Activated CD4-positive, CD25-positive, alpha-beta regulatory T cell (primary cell): ENCODE measurements at regions not wholly inside any gene's neighbourhood (a gene's known extent, or its start where the extent isn't known, plus 50 kb on each side); places are given as distances from the start of the nearest gene placed in this dataset.

ENCODE experiments used
- DNase-seq, 4 experiments: peaks; one replicate each; lab custom pipeline; 2025; lab: John Stamatoyannopoulos, UW

DNA sequence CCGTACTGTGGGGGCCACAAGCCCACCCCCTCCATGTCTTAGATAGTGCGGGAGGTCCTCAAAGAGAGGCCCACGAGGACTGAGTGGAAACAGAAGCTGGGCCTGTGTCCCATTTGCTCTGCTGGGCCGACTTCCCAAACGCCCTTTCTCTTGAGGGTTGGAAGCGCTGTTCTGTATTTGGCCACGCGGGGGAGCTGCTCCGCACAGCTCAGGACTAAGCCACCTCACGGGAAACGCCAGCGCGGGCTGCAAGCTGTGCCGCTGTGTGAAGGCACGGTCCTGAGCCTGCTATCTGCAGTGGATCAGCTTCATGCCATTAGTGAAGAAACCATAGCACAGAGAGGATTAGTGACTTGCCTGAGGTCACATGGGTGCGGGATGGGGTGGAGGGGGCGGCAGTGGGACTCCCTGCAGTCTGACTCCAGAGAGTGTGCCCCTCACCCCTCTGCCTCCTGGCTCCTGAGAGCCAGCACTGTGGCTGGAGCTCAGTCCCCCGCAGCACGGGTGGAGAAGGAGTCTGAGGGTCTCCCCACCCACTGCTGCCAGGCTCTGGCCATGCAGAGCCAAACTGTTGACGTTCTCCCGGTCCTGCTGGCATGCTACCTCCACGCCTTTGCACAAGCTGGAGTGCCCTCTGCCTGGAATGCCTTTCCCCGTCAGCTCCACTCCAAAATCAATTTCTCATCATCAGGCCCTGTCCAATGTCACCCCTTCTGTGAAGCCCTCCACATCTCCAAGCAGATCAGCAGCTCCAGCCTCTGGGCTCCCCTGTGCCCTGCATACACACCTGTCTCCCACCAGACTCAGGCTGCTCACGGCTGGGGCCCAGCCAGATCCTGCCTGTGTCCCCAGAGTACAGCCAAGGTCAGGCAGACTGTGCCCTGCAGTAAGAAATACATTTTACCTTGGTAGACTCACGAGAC, 51.5 kb upstream of the LRRC32 start:
- DNase-seq, result peak; percentile 48 to 73 (median 56)

DNA sequence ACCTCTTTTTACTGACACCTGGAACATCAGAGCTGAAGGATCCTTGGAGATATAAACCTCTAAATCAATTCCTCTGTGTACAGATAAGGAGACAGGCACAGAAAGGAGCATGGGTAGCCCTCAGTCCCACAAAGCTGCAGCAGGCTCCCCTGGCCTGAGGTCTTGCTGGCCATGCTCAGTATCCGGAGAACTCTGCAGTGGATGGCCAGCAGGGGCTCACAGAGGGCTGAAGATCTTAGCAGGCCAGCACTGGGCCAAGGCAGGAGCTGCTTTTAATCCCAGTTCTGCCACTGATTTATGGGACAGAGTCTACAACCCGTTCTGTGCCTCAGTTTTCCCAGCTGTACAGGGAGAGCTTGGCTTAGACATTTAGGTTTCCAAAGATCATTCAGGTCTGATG, 52.6 kb upstream of the LRRC32 start:
- no peak for DNase-seq

DNA sequence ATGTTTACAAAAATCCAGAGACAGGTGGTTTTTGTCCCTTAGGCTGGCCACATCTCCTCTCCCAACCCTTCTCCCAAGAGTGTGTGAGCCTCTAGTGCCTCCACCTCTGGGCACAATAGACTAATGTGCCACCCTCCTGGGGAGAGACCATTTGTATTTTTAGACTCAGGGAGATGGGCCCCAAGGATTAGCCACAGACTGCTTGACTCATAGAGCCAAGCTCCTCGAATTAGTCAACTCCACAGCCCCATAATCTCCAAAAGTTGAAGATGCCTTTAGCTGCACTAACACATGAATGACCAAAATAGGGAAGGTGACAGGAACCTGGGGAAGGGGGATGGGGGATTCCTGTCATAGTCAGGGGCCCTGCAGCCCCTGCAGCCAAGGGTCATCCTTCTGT, 53.0 kb upstream of the LRRC32 start:
- DNase-seq, result no peak

DNA sequence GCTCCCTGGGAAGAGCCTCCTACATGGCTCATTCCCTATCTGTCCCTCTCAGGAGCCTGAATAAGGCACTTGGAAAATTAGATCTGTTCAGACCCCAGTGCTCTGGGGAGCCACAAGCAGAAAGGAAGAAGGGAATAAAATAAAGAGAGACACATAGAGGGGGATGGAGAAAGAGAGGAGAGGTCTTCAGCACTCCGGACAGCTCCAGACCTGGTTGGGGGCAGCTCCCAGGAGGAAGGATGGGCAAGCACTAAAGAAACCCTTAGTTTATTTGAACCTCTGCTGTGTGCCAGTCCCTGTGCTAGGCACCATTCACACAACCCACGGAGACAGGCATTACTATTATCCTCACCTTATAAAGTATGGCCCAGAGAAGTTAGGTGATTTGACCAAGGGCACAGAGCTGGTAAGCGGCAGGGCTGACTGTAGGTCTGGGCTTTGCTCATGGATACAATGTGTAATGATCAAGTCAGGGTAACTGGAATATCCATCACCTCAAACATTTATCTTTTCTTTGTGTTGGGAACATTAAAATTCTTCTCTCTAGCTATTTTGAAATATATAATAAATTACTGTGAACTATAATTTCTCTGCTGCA, 53.7 kb upstream of the LRRC32 start:
- DNase-seq, result no peak

DNA sequence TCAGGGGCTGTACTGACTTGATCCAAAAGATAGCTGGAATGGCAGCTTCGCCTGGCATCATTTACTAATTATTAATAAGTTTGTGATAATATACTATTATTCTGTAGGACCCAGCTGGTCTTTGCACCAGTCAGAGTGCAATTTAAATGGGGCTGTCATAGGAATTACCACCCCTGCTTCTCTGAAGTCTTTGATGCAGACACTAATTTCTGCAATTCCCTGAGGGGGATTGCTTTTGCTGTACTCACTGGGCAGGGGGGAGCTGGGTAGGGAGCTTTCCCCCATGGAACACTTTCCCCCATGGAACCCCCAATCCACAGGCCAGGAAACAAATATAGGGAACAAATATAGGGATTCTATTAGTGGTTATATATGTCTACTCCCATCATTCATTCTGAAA, 54.9 kb upstream of the TSKU start:
- no peak for DNase-seq

DNA sequence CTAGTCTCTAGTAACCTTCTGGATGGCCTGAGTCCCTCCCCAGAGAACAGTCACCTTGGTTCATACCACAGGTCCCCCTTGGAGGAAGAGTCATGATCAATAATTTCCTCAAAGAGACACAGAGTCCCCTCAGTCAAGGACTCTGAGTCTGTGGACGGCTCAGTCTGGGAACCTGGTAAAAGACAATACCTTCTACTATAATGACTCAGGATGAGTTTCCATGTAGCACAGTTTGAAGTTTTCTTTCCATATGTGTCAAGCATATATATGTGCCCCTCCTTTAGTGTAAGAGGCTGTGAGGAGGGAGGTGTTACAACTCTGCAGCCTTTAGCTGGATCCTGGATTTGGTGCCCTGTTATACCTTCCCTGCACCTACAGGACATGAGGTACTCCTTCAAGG, 54.4 kb upstream of the TSKU start:
- no peak for DNase-seq

DNA sequence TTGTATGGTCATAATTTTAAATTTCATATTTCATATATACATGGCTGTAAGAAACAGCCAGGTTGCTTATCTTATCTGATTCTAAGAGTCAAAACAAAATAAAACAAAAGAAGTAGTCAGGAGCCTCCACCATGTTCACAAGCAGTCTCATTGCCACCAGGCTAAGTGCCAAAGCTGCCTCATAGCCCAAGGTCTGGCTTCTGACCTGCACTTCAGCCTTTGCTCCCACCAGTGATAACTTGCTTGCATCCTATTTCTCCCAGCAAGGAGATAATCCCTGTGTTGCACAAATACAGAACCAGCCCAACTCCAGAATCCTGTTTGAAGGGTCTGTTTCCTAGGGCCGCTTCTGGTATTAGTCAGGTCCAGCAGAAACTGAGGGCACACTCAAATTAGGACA, 53.9 kb upstream of the TSKU start:
- no peak for DNase-seq

DNA sequence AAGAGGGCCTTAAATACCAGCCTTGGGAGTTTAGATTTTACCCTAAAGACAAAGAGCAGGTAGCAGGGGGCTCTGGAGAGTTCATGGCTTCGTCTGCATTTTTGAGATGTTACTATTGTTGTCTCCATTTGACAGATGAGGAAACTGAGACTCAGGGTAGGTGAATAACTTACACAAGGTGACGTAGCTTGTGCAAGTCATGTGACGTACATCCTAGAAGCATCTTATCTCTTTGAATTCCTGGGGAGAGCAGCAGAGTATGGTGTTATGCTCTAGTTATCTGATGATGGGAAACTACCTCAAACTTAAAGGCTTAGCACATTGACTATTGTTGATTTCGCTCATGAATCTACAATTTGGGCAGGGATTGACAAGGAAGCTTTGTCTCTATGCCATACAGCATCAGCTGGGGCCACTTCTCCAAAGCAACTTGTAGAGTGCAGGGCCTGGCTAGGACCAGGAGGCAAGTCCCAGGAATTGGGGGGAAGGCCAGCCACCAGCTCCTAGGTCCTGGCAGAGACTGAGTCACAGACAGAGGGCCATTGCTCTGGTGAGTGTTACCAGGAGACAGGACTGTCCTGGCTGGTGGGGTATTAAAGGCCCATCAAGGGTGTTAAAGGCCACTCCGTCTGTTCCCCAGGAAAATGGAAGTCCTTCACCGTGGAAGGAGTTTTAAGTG, 52.1 kb upstream of the TSKU start:
- no peak for DNase-seq

DNA sequence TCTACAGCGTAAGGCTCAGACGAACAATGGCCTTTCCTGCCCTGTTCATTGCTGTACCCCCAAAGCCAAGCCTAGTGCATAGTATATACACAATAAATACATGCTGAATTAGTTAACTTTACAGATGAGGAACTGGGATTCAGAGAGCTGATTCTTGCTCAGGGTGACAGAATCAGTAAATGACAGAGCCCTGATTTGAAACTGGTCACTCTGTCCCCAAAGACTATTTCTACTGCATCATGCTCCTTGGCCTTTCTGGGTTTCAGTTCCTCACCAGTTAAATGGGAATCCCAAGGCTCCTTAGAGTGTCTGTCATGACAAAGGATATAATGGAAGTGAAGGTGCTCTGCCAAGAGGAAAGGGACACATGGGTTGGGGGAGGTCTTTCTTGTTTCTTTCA, 50.5 kb upstream of the TSKU start:
- no peak for DNase-seq
